Upper lobe of right lung (tissue), 1 donor: ENCODE measurements at regions not wholly inside any gene's neighbourhood (a gene's known extent, or its start where the extent isn't known, plus 50 kb on each side); places are given as distances from the start of the nearest gene placed in this dataset.

Source experiments
- ATAC-seq: fragments of 200-7000 bp; cut with Tn5 transposase; one replicate; pipeline ENCODE4 v1.9.1; 2020; ENCODE audit warnings: mild to moderate bottlenecking, moderate library complexity
- DNase-seq: peaks from one replicate; pipeline ENCODE4 v3.0.0-alpha.2; 2020
- H3K27ac ChIP-seq: fragments of 200-600 bp; one replicate; pipeline ENCODE4 v1.8.0; 2022
- H3K27me3 ChIP-seq: fragments of 200-600 bp; one replicate; pipeline ENCODE4 v1.8.0; 2022; ENCODE audit warnings: mild to moderate bottlenecking
- H3K36me3 ChIP-seq: fragments of 200-600 bp; one replicate; pipeline ENCODE4 v1.8.0; 2022
- H3K4me1 ChIP-seq: fragments of 200-600 bp; one replicate; pipeline ENCODE4 v1.8.0; 2022
- H3K4me3 ChIP-seq: fragments of 200-600 bp; one replicate; pipeline ENCODE4 v1.8.0; 2022; ENCODE audit warnings: mild to moderate bottlenecking
- H3K9me3 ChIP-seq: fragments of 200-600 bp; one replicate; pipeline ENCODE4 v1.8.0; 2022
- intact Hi-C: fragments of 100-400 bp; cut with DNase I; formaldehyde crosslinking; loops from one replicate; pipeline ENCODE4 v1.11.0; 2022
- TF ChIP-seq, protein P1 (sequence below): fragments of 200-600 bp; IDR thresholded peaks from one replicate; pipeline ENCODE4 v1.8.0; 2022; ENCODE audit warnings: antibody characterized with exemption
- donor health status: DM: no; HTN: yes; CAD: no; lungs with severe emphysema.

DNA sequence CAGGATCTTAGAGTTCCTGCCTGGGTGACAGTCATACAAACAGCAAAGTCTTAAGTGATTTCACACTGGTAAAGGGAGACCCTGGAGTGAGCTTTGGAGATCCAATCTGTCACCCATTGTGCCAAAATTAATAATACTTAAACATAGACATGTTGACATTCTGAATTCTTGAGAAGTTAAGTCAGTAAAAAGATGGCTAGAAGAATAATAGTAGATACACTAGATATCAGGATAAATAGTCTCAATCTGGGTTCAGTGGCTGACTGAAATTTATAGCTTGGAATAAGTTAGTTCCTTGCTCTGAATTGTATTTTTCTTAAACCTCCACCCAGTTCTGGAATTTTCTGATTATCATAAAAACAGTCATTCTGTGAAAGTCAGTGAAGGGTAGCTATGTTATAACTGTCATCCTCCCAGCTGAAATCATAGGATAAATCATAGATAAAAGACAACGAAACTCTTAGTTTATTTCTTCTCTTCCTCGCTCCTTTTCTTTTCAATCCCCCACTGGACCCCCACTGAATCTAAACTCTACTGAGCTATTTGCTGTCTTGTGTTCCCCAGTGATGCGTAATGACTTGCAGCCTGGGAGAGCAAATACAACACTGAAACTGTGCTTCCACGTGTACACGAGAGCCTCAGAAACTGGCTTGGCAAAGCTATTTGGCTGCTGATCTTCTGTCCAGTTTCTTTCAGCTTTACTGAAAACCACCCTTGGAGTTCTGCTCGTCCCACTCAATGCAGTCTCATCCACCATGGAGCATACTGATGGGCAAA is 175.4 kb upstream of the TP63 start:
- intact Hi-C loops: no loop called here
- no peak for DNase-seq
- Histone ChIP-seq H3K4me3 (no peak overlapping the region), H3K4me1 (no peaks in the 10 kb centered on the region), H3K27ac (no peak overlapping the region), H3K9me3 (no peaks in the 10 kb centered on the region), H3K36me3 (no peaks in the 10 kb centered on the region), H3K27me3 (no peaks in the 10 kb centered on the region)
- no peak for ATAC-seq
- TF ChIP-seq, protein P1, sequence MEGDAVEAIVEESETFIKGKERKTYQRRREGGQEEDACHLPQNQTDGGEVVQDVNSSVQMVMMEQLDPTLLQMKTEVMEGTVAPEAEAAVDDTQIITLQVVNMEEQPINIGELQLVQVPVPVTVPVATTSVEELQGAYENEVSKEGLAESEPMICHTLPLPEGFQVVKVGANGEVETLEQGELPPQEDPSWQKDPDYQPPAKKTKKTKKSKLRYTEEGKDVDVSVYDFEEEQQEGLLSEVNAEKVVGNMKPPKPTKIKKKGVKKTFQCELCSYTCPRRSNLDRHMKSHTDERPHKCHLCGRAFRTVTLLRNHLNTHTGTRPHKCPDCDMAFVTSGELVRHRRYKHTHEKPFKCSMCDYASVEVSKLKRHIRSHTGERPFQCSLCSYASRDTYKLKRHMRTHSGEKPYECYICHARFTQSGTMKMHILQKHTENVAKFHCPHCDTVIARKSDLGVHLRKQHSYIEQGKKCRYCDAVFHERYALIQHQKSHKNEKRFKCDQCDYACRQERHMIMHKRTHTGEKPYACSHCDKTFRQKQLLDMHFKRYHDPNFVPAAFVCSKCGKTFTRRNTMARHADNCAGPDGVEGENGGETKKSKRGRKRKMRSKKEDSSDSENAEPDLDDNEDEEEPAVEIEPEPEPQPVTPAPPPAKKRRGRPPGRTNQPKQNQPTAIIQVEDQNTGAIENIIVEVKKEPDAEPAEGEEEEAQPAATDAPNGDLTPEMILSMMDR: no peak

DNA sequence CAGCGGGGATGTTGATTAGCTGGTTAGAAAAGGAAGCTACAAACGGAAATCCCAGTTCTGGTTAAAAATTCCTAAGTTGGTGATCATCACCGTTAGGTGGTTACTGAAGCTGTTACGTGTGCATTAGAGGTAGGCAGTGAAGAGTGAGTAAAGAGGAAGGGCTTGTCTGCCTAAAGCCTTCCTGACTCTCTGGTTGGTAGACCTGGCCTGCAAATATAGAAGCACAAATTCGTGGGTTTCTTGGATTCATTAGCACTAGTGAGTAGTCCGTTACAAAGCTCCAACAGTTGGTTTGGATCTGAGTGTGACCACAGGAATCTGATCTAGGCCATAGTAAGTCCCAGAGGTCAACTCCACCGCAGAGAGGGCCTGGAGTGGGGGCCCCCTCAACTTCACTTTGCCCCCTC is 174.0 kb upstream of the TP63 start:
- TF ChIP-seq, protein P1: no peak
- no peak for ATAC-seq
- intact Hi-C loops: no loop called here

DNA sequence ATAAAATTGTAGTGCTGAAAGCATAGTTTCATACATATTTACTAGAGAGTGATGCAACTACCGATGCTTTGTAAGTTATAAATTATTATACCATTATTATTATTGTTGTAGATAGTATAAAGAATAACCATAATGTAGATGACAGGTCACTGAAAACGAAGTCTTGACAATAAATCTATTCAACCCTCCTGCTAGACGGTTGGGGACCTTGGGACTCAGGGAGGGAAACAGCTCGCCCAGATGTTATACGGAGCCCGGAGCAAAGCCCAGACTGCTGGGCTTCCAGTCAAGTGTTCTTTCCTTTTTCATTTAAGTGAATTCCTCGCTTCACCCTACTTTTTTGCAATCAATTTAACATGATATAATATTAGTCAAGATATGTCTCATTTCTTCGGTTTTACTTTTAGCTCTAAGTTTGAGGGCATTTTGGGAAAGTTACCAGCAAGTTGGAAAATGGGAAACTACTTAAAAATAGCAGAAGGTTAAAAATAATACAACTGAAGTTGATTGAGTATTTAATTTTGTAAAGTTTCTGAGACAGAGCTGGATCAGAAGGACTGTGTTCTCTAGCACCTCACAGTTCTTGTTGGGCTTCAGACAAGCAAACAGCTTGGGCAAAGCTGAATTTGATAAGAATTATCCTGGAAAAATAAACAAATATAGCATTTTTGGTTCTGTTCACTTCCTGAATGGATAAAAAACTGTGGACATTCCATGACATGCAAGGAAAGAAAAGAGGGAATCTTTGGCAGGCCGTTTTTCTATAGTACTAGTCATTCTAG is 173.4 kb upstream of the TP63 start:
- DNase-seq (no peak), ATAC-seq (no peak)
- H3K36me3 ChIP-seq: no peaks in the 10 kb centered on the region
- no peaks in the 10 kb centered on the region for H3K27me3 ChIP-seq
- no peak overlapping the region for H3K4me3 ChIP-seq
- no peak overlapping the region for H3K27ac ChIP-seq
- TF ChIP-seq, protein P1: no peak
- H3K9me3 ChIP-seq: no peaks in the 10 kb centered on the region
- intact Hi-C loops: no loop called here
- H3K4me1 ChIP-seq: no peaks in the 10 kb centered on the region

More for the DNA sequence above, 174.0 kb upstream of the TP63 start:
- H3K4me1 ChIP-seq: no peaks in the 10 kb centered on the region
- no peaks in the 10 kb centered on the region for H3K9me3 ChIP-seq
- H3K4me3 ChIP-seq: no peak overlapping the region
- no peaks in the 10 kb centered on the region for H3K36me3 ChIP-seq
- H3K27ac ChIP-seq: no peak overlapping the region
- no peaks in the 10 kb centered on the region for H3K27me3 ChIP-seq
- DNase-seq: no peak

DNA sequence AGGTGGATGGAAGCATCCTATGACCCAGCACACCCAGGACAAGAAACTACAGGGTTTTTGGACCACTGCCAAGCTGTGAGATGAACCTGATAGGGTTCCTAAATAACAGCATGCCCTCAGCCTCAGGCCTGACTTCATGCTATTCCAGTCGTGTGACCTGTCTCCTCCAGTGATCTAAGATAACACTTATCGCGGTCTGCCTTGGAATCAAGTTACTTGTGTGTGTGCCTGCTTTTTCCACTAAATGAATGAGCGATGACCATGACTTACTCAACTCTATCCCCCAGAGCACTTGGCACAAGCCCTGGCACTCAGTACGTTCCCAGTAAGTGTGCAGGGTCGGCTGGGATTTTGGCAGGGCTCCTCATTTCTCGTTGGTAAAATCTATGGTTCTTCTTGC is 172.7 kb upstream of the TP63 start:
- DNase-seq (no peak), ATAC-seq (no peak)
- no peaks in the 10 kb centered on the region for H3K9me3 ChIP-seq
- TF ChIP-seq, protein P1: no peak
- H3K36me3 ChIP-seq: no peaks in the 10 kb centered on the region
- H3K4me1 ChIP-seq: no peaks in the 10 kb centered on the region
- H3K27me3 ChIP-seq: no peaks in the 10 kb centered on the region
- no peak overlapping the region for H3K27ac ChIP-seq
- intact Hi-C loops: no loop called here
- no peak overlapping the region for H3K4me3 ChIP-seq

DNA sequence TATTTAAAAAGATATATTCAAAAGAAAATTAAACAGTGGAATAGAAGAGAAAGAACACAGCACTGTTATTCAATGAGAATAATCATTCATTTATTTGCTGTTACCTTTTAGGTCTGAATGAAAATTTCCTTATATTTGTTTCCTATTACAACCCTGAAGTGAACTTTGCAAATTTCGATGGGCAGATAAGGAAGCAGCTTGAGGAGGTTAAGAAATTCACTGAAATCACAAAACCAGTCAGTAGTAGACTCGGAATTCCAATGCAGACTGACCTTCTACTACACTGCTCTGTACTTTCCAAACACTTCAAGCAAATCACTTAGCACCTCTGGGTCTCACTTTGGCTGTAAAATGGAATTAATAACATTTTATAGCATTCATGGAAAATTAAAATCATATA is 172.0 kb upstream of the TP63 start:
- H3K27ac ChIP-seq: no peak overlapping the region
- no peaks in the 10 kb centered on the region for H3K4me1 ChIP-seq
- no peak overlapping the region for H3K4me3 ChIP-seq
- H3K9me3 ChIP-seq: no peaks in the 10 kb centered on the region
- no peaks in the 10 kb centered on the region for H3K27me3 ChIP-seq
- DNase-seq (no peak), ATAC-seq (no peak)
- intact Hi-C loops: no loop called here
- TF ChIP-seq, protein P1: no peak
- H3K36me3 ChIP-seq: no peaks in the 10 kb centered on the region
